GM21786 (cell line): ENCODE measurements at regions not wholly inside any gene's neighbourhood (a gene's known extent, or its start where the extent isn't known, plus 50 kb on each side); places are given as distances from the start of the nearest gene placed in this dataset.
"Not testable (repeated sequence)": the region's sequence is repeated elsewhere in the genome, so short reads cannot be mapped to it uniquely, and the experiment has no call there.

ENCODE experiments used
- ATAC-seq: cut with Tn5 transposase; IDR thresholded peaks from one replicate; pipeline ENCODE4 v1.9.1; 2021; ENCODE audit not compliant: unreplicated experiment

- not testable (repeated sequence) for ATAC-seq
Observed at GRCh38 chr7:6938284-6938683, 112.2 kb upstream of the CCZ1B start.

GRCh38 chr7:6939126-6939525 is 113.1 kb upstream of the CCZ1B start:
- not testable (repeated sequence) for ATAC-seq

- ATAC-seq = not testable (repeated sequence)
Observed at GRCh38 chr7:6939896-6940295, 113.8 kb upstream of the CCZ1B start.

- not testable (repeated sequence) for ATAC-seq
Observed at GRCh38 chr7:6946873-6947272, 120.8 kb upstream of the CCZ1B start.

GRCh38 chr7:6950231-6950630 is 124.2 kb upstream of the CCZ1B start:
- not testable (repeated sequence) for ATAC-seq

GRCh38 chr7:6951553-6951952 is 125.5 kb upstream of the CCZ1B start:
- ATAC-seq = not testable (repeated sequence)

- not testable (repeated sequence) for ATAC-seq
Observed at GRCh38 chr7:6953138-6953797, 127.2 kb upstream of the CCZ1B start.

GRCh38 chr7:6953798-6954181 is 127.7 kb upstream of the CCZ1B start:
- not testable (repeated sequence) for ATAC-seq

- not testable (repeated sequence) for ATAC-seq
Observed at GRCh38 chr7:6955385-6955784, 129.3 kb upstream of the CCZ1B start.

- ATAC-seq = not testable (repeated sequence)
Observed at GRCh38 chr7:6955990-6956566, 130.0 kb upstream of the CCZ1B start.

GRCh38 chr7:6958371-6958770 is 132.3 kb upstream of the CCZ1B start:
- ATAC-seq = not testable (repeated sequence)

GRCh38 chr7:6959942-6960341 is 133.9 kb upstream of the CCZ1B start:
- not testable (repeated sequence) for ATAC-seq

GRCh38 chr7:6962871-6963270 is 136.8 kb upstream of the CCZ1B start:
- not testable (repeated sequence) for ATAC-seq

- not testable (repeated sequence) for ATAC-seq
Observed at GRCh38 chr7:6965051-6965450, 139.0 kb upstream of the CCZ1B start.

GRCh38 chr7:6970180-6970579 is 144.1 kb upstream of the CCZ1B start:
- not testable (repeated sequence) for ATAC-seq

GRCh38 chr7:6974876-6975275 is 148.8 kb upstream of the CCZ1B start:
- ATAC-seq = not testable (repeated sequence)

- ATAC-seq = not testable (repeated sequence)
Observed at GRCh38 chr7:6975346-6975745, 149.3 kb upstream of the CCZ1B start.

GRCh38 chr7:6977368-6977767 is 151.3 kb upstream of the CCZ1B start:
- not testable (repeated sequence) for ATAC-seq

- ATAC-seq = not testable (repeated sequence)
Observed at GRCh38 chr7:6978326-6978725, 152.3 kb upstream of the CCZ1B start.

GRCh38 chr7:6979456-6979855 is 153.4 kb upstream of the CCZ1B start:
- not testable (repeated sequence) for ATAC-seq

- not testable (repeated sequence) for ATAC-seq
Observed at GRCh38 chr7:6982375-6982774, 156.3 kb upstream of the CCZ1B start.

GRCh38 chr7:6986892-6987291 is 160.8 kb upstream of the CCZ1B start:
- ATAC-seq = not testable (repeated sequence)

GRCh38 chr7:6988608-6989007 is 162.5 kb upstream of the CCZ1B start:
- ATAC-seq = not testable (repeated sequence)
